GM12878 (cell line): ENCODE measurements at regions not wholly inside any gene's neighbourhood (a gene's known extent, or its start where the extent isn't known, plus 50 kb on each side); places are given as distances from the start of the nearest gene placed in this dataset.

ENCODE experiments used
- ATAC-seq: fragments of 200-7000 bp; cut with Tn5 transposase; 3 replicates; pipeline ENCODE4 v1.9.1; 2020; ENCODE audit warnings: mild to moderate bottlenecking, moderate library complexity
- BruUV-seq: library from RNA; stranded (reverse); fragments of 400-500 nt; replicated peaks from 2 replicates; lab custom pipeline; 2021; lab: Mats Ljungman, UMichigan
- CTCF ChIA-PET: fragments of 300-600 bp; sonication (Branson Sonifier 250); formaldehyde crosslinking; extraction: SDS; loops from one replicate; lab custom pipeline; 2021; ENCODE audit warnings: inconsistent platforms; lab: Yijun Ruan, JAX
- POLR2A ChIA-PET: fragments of 350-600 bp; formaldehyde crosslinking; extraction: SDS; loops from one replicate; lab custom pipeline; 2021; ENCODE audit warnings: inconsistent platforms; lab: Charles Lee
- RAD21 ChIA-PET: fragments of 300-600 bp; sonication (Branson Sonifier 250); formaldehyde crosslinking; loops from one replicate; lab custom pipeline; 2023; ENCODE audit warnings: antibody characterized with exemption; ENCODE audit not compliant: unreplicated experiment; lab: Charles Lee
- SMC1A ChIA-PET: fragments of 300-600 bp; sonication (Branson Sonifier 250); formaldehyde crosslinking; loops from one replicate; lab custom pipeline; 2023; ENCODE audit not compliant: unreplicated experiment, uncharacterized antibody; lab: Charles Lee
- DNase-seq: peaks from one replicate; pipeline ENCODE4 v3.0.0-alpha.2; 2011; ENCODE audit warnings: low read depth, low spot score
- FAIRE-seq: peaks from 3 replicates; lab custom pipeline; 2011; peaks lifted over from hg19 to GRCh38; lab: Jason Lieb, UNC
- H2AFZ ChIP-seq: 2 replicates; pipeline ENCODE4 v1.6.0; 2011; ENCODE audit warnings: low read depth, low read length, control low read depth; ENCODE audit not compliant: control insufficient read depth
- H3K27ac ChIP-seq: 2 replicates; pipeline ENCODE4 v1.5.1; 2011; ENCODE audit warnings: control low read depth; ENCODE audit not compliant: control insufficient read depth, insufficient read depth
- H3K27me3 ChIP-seq, 2 experiments: replicated peaks in 1 of 2; 2 replicates each; pipeline versions ENCODE4 v1.6.0 to v1.6.1; 2011; ENCODE audit warnings: low read length in 1 of 2; ENCODE audit not compliant: control insufficient read depth in 2 of 2, insufficient read depth in 2 of 2
- H3K36me3 ChIP-seq, 2 experiments: 2 replicates each; pipeline ENCODE4 v1.5.1; 2011; ENCODE audit warnings: low read length in 1 of 2; ENCODE audit not compliant: control insufficient read depth in 2 of 2, insufficient read depth in 2 of 2
- H3K4me1 ChIP-seq: 2 replicates; pipeline ENCODE4 v1.6.1; 2011; ENCODE audit warnings: mild to moderate bottlenecking, low read length, moderate library complexity, mixed read lengths; ENCODE audit not compliant: control insufficient read depth, insufficient read depth
- H3K4me2 ChIP-seq: 2 replicates; pipeline ENCODE4 v1.6.0; 2011; ENCODE audit warnings: control low read depth; ENCODE audit not compliant: control insufficient read depth, insufficient read depth
- H3K4me3 ChIP-seq: fragments of 200-600 bp; sonication (generic); 2 replicates; pipeline ENCODE4 v1.5.1; 2016
- H3K79me2 ChIP-seq: 2 replicates; pipeline ENCODE4 v1.6.0; 2011; ENCODE audit warnings: low read length; ENCODE audit not compliant: control insufficient read depth, insufficient read depth
- H3K9ac ChIP-seq: 2 replicates; pipeline ENCODE4 v1.8.0; 2011; ENCODE audit warnings: low read length, control low read depth, mixed read lengths; ENCODE audit not compliant: control insufficient read depth, insufficient read depth
- H3K9me3 ChIP-seq: replicated peaks from 3 replicates; pipeline ENCODE4 v1.5.1; 2011; ENCODE audit warnings: mild to moderate bottlenecking, low read length; ENCODE audit not compliant: control insufficient read depth, insufficient read depth
- H4K20me1 ChIP-seq: 2 replicates; pipeline ENCODE4 v1.6.0; 2011; ENCODE audit not compliant: control insufficient read depth, insufficient read depth
- ASH2L ChIP-seq: fragments of 300-600, 200-600 bp; sonication (generic); IDR thresholded peaks from 2 replicates; pipeline ENCODE4 v1.6.1; 2017; ENCODE audit warnings: low read depth, mild to moderate bottlenecking, borderline replicate concordance
- ATF7 ChIP-seq: fragments of 450-650 bp; IDR thresholded peaks from 2 replicates; pipeline ENCODE4 v1.6.1; 2016; ENCODE audit warnings: low read depth, mild to moderate bottlenecking
- BHLHE40 ChIP-seq, 2 experiments: fragments of 450-650 bp in 1 of 2; IDR thresholded peaks; 2 replicates each; pipeline ENCODE4 v1.6.1; 2011 to 2017; ENCODE audit warnings: low read depth in 2 of 2, borderline replicate concordance in 1 of 2, improper control_type of control experiment in 1 of 2, low read length in 1 of 2, mild to moderate bottlenecking in 1 of 2
- CBX3 ChIP-seq: fragments of 200-600 bp; sonication (generic); IDR thresholded peaks from 2 replicates; pipeline ENCODE4 v1.6.1; 2016; ENCODE audit warnings: low read depth, borderline replicate concordance
- CREM ChIP-seq: IDR thresholded peaks from 2 replicates; pipeline ENCODE4 v1.6.1; 2014; ENCODE audit warnings: antibody characterized with exemption, low read depth
- EP300 ChIP-seq, 2 experiments: fragments of 150-350 bp in 1 of 2; IDR thresholded peaks; 2 replicates each; pipeline ENCODE4 v1.6.1; 2011 to 2012; ENCODE audit warnings: low read depth in 2 of 2, low read length in 2 of 2, borderline replicate concordance in 1 of 2, improper control_type of control experiment in 1 of 2, inconsistent platforms in 1 of 2; ENCODE audit not compliant: control insufficient read depth in 1 of 2
- FOS ChIP-seq: IDR thresholded peaks from 3 replicates; pipeline ENCODE4 v1.6.1; 2011; ENCODE audit warnings: borderline replicate concordance; ENCODE audit not compliant: insufficient read length; ENCODE audit errors: extremely low read depth
- IKZF2 ChIP-seq, 2 experiments: fragments of 450-650 bp; IDR thresholded peaks; 2 replicates each; pipeline ENCODE4 v1.6.1; 2017; ENCODE audit warnings: mild to moderate bottlenecking in 2 of 2, moderate library complexity in 2 of 2
- KDM1A ChIP-seq: fragments of 200-600 bp; sonication (generic); IDR thresholded peaks from 2 replicates; pipeline ENCODE4 v1.6.1; 2016; ENCODE audit warnings: borderline replicate concordance
- MEF2B ChIP-seq: fragments of 450-650 bp; IDR thresholded peaks from 2 replicates; pipeline ENCODE4 v1.6.1; 2018; ENCODE audit warnings: mild to moderate bottlenecking, moderate library complexity; ENCODE audit not compliant: partially characterized antibody, poor library complexity, severe bottlenecking
- MYB ChIP-seq: fragments of 150-350 bp; IDR thresholded peaks from 2 replicates; pipeline ENCODE4 v1.6.1; 2014; ENCODE audit warnings: mild to moderate bottlenecking, low read depth, low read length, borderline replicate concordance
- MYC ChIP-seq: IDR thresholded peaks from 2 replicates; pipeline ENCODE4 v1.6.1; 2011; ENCODE audit warnings: mild to moderate bottlenecking, low read length, moderate library complexity, inconsistent platforms; ENCODE audit not compliant: insufficient read depth, insufficient replicate concordance, insufficient read length, severe bottlenecking
- PKNOX1 ChIP-seq: fragments of 450-650 bp; IDR thresholded peaks from 2 replicates; pipeline ENCODE4 v1.6.1; 2016; ENCODE audit warnings: mild to moderate bottlenecking
- RUNX3 ChIP-seq: IDR thresholded peaks from 2 replicates; pipeline ENCODE4 v1.6.1; 2012; ENCODE audit warnings: low read length, inconsistent platforms
- SMAD1 ChIP-seq: fragments of 450-650 bp; IDR thresholded peaks from 2 replicates; pipeline ENCODE4 v1.6.1; 2018; ENCODE audit warnings: mild to moderate bottlenecking, low read depth; ENCODE audit not compliant: partially characterized antibody
- SPI1 ChIP-seq: IDR thresholded peaks from 2 replicates; pipeline ENCODE4 v1.6.1; 2011; ENCODE audit warnings: low read depth, mild to moderate bottlenecking, low read length, moderate library complexity, borderline replicate concordance; ENCODE audit not compliant: insufficient read depth
- SRF ChIP-seq, 2 experiments: IDR thresholded peaks; 2 replicates each; pipeline ENCODE4 v1.6.1; 2011; ENCODE audit warnings: low read depth in 2 of 2, low read length in 2 of 2, mild to moderate bottlenecking in 1 of 2, moderate library complexity in 1 of 2
- TCF12 ChIP-seq: IDR thresholded peaks from 2 replicates; pipeline ENCODE4 v1.6.1; 2011; ENCODE audit warnings: low read depth, mild to moderate bottlenecking, low read length
- ZBED1 ChIP-seq: IDR thresholded peaks from 2 replicates; pipeline ENCODE4 v1.6.1; 2016; ENCODE audit warnings: borderline replicate concordance
- WGBS: methylation state at CpG from one replicate; pipeline ENCODE4 v1.1.6; 2016; ENCODE audit warnings: low lambda C conversion rate; ENCODE audit not compliant: insufficient replicate concordance, insufficient coverage; ENCODE audit errors: missing lambda C conversion rate; 5-methylcytosine and 5-hydroxymethylcytosine counted together
- in situ Hi-C: fragments of 300-500 bp; cut with MboI; formaldehyde crosslinking; loops from 9 replicates; pipeline ENCODE4 v1.14.3; 2018; ENCODE audit warnings: mixed read lengths
- intact Hi-C: fragments of 100-400 bp; cut with micrococcal nuclease; formaldehyde crosslinking; loops from one replicate; pipeline ENCODE4 v1.14.2; 2022; ENCODE audit not compliant: unreplicated experiment

GRCh38 chr13:88648598-88649373, 977.6 kb downstream of the SLITRK5 start:
- no peaks in the 10 kb centered on the region for H3K27me3 ChIP-seq
- ChIA-PET CTCF (interaction anchor here (1.1 kb wide), 1 partner anchor 175 kb away, joined by 3 read pairs; no protein-coding TSS in a partner anchor), RAD21 (no interaction called here), POLR2A (no interaction called here), SMC1A (no interaction called here)
- H4K20me1 ChIP-seq = no peaks in the 10 kb centered on the region
- in situ Hi-C loops (no loop called here), intact Hi-C loops (no loop called here)
- no peaks in the 10 kb centered on the region for H3K79me2 ChIP-seq
- no TSS peak for BruUV-seq
- no peak overlapping the region for H3K4me2 ChIP-seq
- FAIRE-seq (no peak), DNase-seq (no peak), ATAC-seq (peak; percentile 59)
- H3K9me3 ChIP-seq = no peaks in the 10 kb centered on the region; the same call in 1 of the 3 replicates
- whole genome bisulfite sequencing = 0% methylated on average over 2 of the region's 2 CpGs
- no peaks in the 10 kb centered on the region for H3K36me3 ChIP-seq
- no peak overlapping the region for H3K4me3 ChIP-seq
- H3K4me1 ChIP-seq = no peaks in the 10 kb centered on the region
- TF ChIP-seq SPI1 (peak; percentile 71), CREM (no peak), SMAD1 (peak; percentile 69), ATF7 (peak; percentile 20; the same call in 1 of the 2 replicates), KDM1A (no peak), CBX3 (no peak), BHLHE40 (IDR thresholded peaks at IDR 0.05; ENCODE audit: borderline replicate concordance in 1 of 2, low read depth in 2 of 2, low read length in 1 of 2) (no peak), MYC (no peak), MYB (no peak), SRF (IDR thresholded peaks at IDR 0.05; ENCODE audit: low read depth in 2 of 2, low read length in 2 of 2) (no peak), RUNX3 (0 out of 2 replicates have a peak, but pooled peaks have one; percentile 11), ASH2L (no peak), MEF2B (peak; percentile 50), PKNOX1 (no peak), EP300 (IDR thresholded peaks at IDR 0.05; ENCODE audit: borderline replicate concordance in 1 of 2, control insufficient read depth in 1 of 2, low read depth in 2 of 2, low read length in 2 of 2) (peak in 1 of 2 experiments; percentile 38; a peak in 1 of 4 replicates), TCF12 (no peak), ZBED1 (no peak), IKZF2 (IDR thresholded peaks at IDR 0.05) (peak; percentile 47 to 50; a peak in 2 of 4 replicates), FOS (no peak)
- H3K9ac ChIP-seq = no peak overlapping the region
- H2AFZ ChIP-seq = no peak overlapping the region
- no peak overlapping the region for H3K27ac ChIP-seq
